Activated CD8-positive, alpha-beta T cell treated with anti-CD3 and anti-CD28 coated beads, Interleukin-2, amount 10 ng/mL, durations not matched to agents 7 days and 5 days (primary cell): ENCODE measurements at regions not wholly inside any gene's neighbourhood (a gene's known extent, or its start where the extent isn't known, plus 50 kb on each side); places are given as distances from the start of the nearest gene placed in this dataset.

Experiments
- ATAC-seq: fragments of 150-1000 bp; cut with Tn5 transposase; one replicate; pipeline ENCODE4 v1.10.0; 2021; ENCODE audit warnings: moderate library complexity
- CTCF ChIA-PET: fragments of 350-600 bp; sonication (Branson Sonifier 250); formaldehyde crosslinking; loops from one replicate; lab custom pipeline; 2021; ENCODE audit warnings: antibody characterized with exemption; lab: Charles Lee
- POLR2A ChIA-PET: fragments of 350-600 bp; sonication (Branson Sonifier 250); formaldehyde crosslinking; loops from one replicate; lab custom pipeline; 2021; ENCODE audit warnings: antibody characterized with exemption; lab: Charles Lee
- DNase-seq: peaks from one replicate; pipeline ENCODE4 v3.0.0-alpha.2; 2020
- H3K27ac Mint-ChIP-seq: one replicate; pipeline ENCODE4 v1.8.0; 2021; ENCODE audit warnings: mild to moderate bottlenecking, mixed read lengths
- H3K27me3 Mint-ChIP-seq: one replicate; pipeline ENCODE4 v1.8.0; 2021; ENCODE audit warnings: low read depth, mixed read lengths
- H3K36me3 Mint-ChIP-seq: one replicate; pipeline ENCODE4 v1.8.0; 2021; ENCODE audit warnings: low read depth, mixed read lengths
- H3K4me1 Mint-ChIP-seq: one replicate; pipeline ENCODE4 v1.8.0; 2021; ENCODE audit warnings: low read depth, mixed read lengths
- H3K4me3 Mint-ChIP-seq: one replicate; pipeline ENCODE4 v1.8.0; 2021; ENCODE audit warnings: mild to moderate bottlenecking, mixed read lengths
- H3K9me3 Mint-ChIP-seq: one replicate; pipeline ENCODE4 v1.8.0; 2022; ENCODE audit warnings: mixed read lengths; ENCODE audit not compliant: insufficient read depth

DNA sequence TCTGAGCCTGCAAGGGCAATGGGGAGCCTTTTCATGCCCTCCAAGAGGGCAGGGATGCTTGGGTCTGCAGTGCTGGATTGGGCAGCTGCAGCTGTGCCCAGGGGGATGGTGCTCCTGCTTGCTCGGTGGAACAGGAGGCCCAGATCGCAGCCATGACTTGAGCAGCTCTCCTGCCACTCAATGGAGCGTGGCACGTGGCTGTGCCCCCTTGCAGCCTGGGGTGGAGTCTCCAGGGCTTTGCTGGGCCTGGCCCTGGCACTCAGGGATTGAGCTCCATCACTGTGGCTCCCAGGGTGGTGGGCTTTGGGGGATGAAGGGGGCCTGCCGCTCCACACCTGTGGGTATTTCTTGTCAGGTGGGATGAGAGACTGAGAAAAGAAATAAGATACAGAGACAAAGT is 53.4 kb upstream of the IBSP start:
- no peaks in the 10 kb centered on the region for H3K9me3 Mint-ChIP-seq
- H3K36me3 Mint-ChIP-seq, result no peaks in the 10 kb centered on the region
- ATAC-seq (no peak), DNase-seq (no peak)
- no peak overlapping the region for H3K27ac Mint-ChIP-seq
- H3K4me3 Mint-ChIP-seq, result no peak overlapping the region
- ChIA-PET CTCF (no interaction called here), POLR2A (no interaction called here)
- no peaks in the 10 kb centered on the region for H3K27me3 Mint-ChIP-seq
- H3K4me1 Mint-ChIP-seq, result no peaks in the 10 kb centered on the region
